HG03175 (cell line): ENCODE measurements at regions not wholly inside any gene's neighbourhood (a gene's known extent, or its start where the extent isn't known, plus 50 kb on each side); places are given as distances from the start of the nearest gene placed in this dataset.
"Not testable (repeated sequence)": the region's sequence is repeated elsewhere in the genome, so short reads cannot be mapped to it uniquely, and the experiment has no call there.

Experiments used
- ATAC-seq: cut with Tn5 transposase; IDR thresholded peaks from one replicate; pipeline ENCODE4 v1.9.1; 2021; ENCODE audit warnings: mild to moderate bottlenecking, moderate library complexity; ENCODE audit not compliant: unreplicated experiment

- peak; percentile 72 for ATAC-seq
Observed at GRCh38 chr4:147096667-147097604, 151.3 kb upstream of the TTC29 start.

- ATAC-seq = no peak
Observed at GRCh38 chr4:147101678-147102077, 156.0 kb upstream of the TTC29 start.

GRCh38 chr4:147102596-147102995 is 156.9 kb upstream of the TTC29 start:
- no peak for ATAC-seq

- ATAC-seq = no peak
Observed at GRCh38 chr4:147103403-147103946, 157.8 kb upstream of the TTC29 start.

GRCh38 chr4:147104768-147105167 is 159.1 kb upstream of the TTC29 start:
- ATAC-seq = no peak

- ATAC-seq = no peak
Observed at GRCh38 chr4:147108409-147108808, 162.7 kb upstream of the TTC29 start.

GRCh38 chr4:147109800-147110199 is 164.1 kb upstream of the TTC29 start:
- ATAC-seq = no peak

- no peak for ATAC-seq
Observed at GRCh38 chr4:147110473-147111367, 165.1 kb upstream of the TTC29 start.

GRCh38 chr4:147112196-147112595 is 166.5 kb upstream of the TTC29 start:
- ATAC-seq = not testable (repeated sequence)

GRCh38 chr4:147117431-147117830 is 171.8 kb upstream of the TTC29 start:
- no peak for ATAC-seq

GRCh38 chr4:147118528-147118927 is 172.9 kb upstream of the TTC29 start:
- ATAC-seq = no peak

- no peak for ATAC-seq
Observed at GRCh38 chr4:147122685-147123084, 177.0 kb upstream of the TTC29 start.

- no peak for ATAC-seq
Observed at GRCh38 chr4:147123146-147123545, 177.5 kb upstream of the TTC29 start.

- no peak for ATAC-seq
Observed at GRCh38 chr4:147128787-147129186, 183.1 kb upstream of the TTC29 start.

GRCh38 chr4:147129687-147130086 is 184.0 kb upstream of the TTC29 start:
- ATAC-seq = no peak

- ATAC-seq = no peak
Observed at GRCh38 chr4:147134536-147135210, 189.0 kb upstream of the TTC29 start.

- ATAC-seq = no peak
Observed at GRCh38 chr4:147136310-147136709, 190.6 kb upstream of the TTC29 start.

GRCh38 chr4:147136751-147137150 is 191.1 kb upstream of the TTC29 start:
- ATAC-seq = no peak

- ATAC-seq = no peak
Observed at GRCh38 chr4:147137280-147137679, 191.6 kb upstream of the TTC29 start.

- no peak for ATAC-seq
Observed at GRCh38 chr4:147138171-147138570, 192.5 kb upstream of the TTC29 start.
